K562 (cell line): ENCODE measurements at regions not wholly inside any gene's neighbourhood (a gene's known extent, or its start where the extent isn't known, plus 50 kb on each side); places are given as distances from the start of the nearest gene placed in this dataset.

Experiments
- ATAC-seq: fragments of 200-7000 bp; cut with Tn5 transposase; 3 replicates; pipeline ENCODE4 v1.9.1; 2020; ENCODE audit warnings: moderate library complexity
- BruUV-seq: library from RNA; stranded (reverse); fragments of 400-500 nt; replicated peaks from 2 replicates; lab custom pipeline; 2021; lab: Mats Ljungman, UMichigan
- CTCF ChIA-PET: fragments of 300-600 bp; formaldehyde crosslinking; extraction: SDS; loops from one replicate; lab custom pipeline; 2021; ENCODE audit warnings: low intra/inter-chr PET ratio; lab: Yijun Ruan, JAX
- POLR2A ChIA-PET: fragments of 300-600, 350-650 bp; sonication (Branson Sonifier 250); formaldehyde crosslinking; extraction: SDS; loops from one replicate; lab custom pipeline; 2021; ENCODE audit warnings: antibody characterized with exemption, inconsistent platforms; lab: Yijun Ruan, JAX
- DNase-seq, 4 experiments: peaks; one replicate each; pipeline versions ENCODE4 v3.0.0 to v3.0.0-alpha.2; 2011 to 2018; ENCODE audit warnings: low spot score in 3 of 4, mixed read lengths in 3 of 4; ENCODE audit errors: extremely low read depth in 1 of 4
- FAIRE-seq: peaks from 2 replicates; lab custom pipeline; 2011; peaks lifted over from hg19 to GRCh38; lab: Jason Lieb, UNC
- H2AFZ ChIP-seq: 2 replicates; pipeline ENCODE4 v1.6.0; 2011; ENCODE audit warnings: low read depth, low read length, control low read depth, inconsistent platforms
- H3K27ac ChIP-seq: fragments of 200-600 bp; 3 replicates; pipeline ENCODE4 v1.8.0; 2011; ENCODE audit warnings: low read depth, mild to moderate bottlenecking, control low read depth, inconsistent platforms, low read length, moderate library complexity, mixed read lengths; ENCODE audit errors: extremely low read depth
- H3K27me3 ChIP-seq, 2 experiments: fragments of 300-600 bp in 1 of 2; 2 replicates in 1 of 2; 3 replicates in 1 of 2; pipeline versions ENCODE4 v1.6.0 to v1.8.0; 2011; ENCODE audit warnings: inconsistent platforms in 2 of 2, low read length in 2 of 2, mild to moderate bottlenecking in 1 of 2, mixed read lengths in 1 of 2, moderate library complexity in 1 of 2; ENCODE audit not compliant: control insufficient read depth in 2 of 2, insufficient read depth in 2 of 2
- H3K36me3 ChIP-seq: fragments of 300-600 bp; 3 replicates; pipeline ENCODE4 v1.8.0; 2011; ENCODE audit warnings: mild to moderate bottlenecking, low read length, inconsistent platforms; ENCODE audit not compliant: control insufficient read depth, insufficient read depth
- H3K4me1 ChIP-seq, 2 experiments: fragments of 200-600 bp in 1 of 2; replicated peaks in 1 of 2; 2 replicates in 1 of 2; 3 replicates in 1 of 2; pipeline versions ENCODE4 v1.5.1 to v1.8.0; 2011; ENCODE audit warnings: inconsistent platforms in 2 of 2, low read length in 2 of 2, mild to moderate bottlenecking in 1 of 2, mixed read lengths in 1 of 2, moderate library complexity in 1 of 2; ENCODE audit not compliant: control insufficient read depth in 2 of 2, insufficient read depth in 2 of 2
- H3K4me2 ChIP-seq: 2 replicates; pipeline ENCODE4 v1.6.1; 2011; ENCODE audit warnings: low read length, control low read depth, inconsistent platforms, mixed read lengths; ENCODE audit not compliant: insufficient read depth
- H3K4me3 ChIP-seq: fragments of 200-600 bp; sonication (generic), shearing (Covaris generic); 2 replicates; pipeline ENCODE4 v1.5.1; 2016; ENCODE audit warnings: control low read depth, inconsistent platforms
- H3K79me2 ChIP-seq: fragments of 200-600 bp; 3 replicates; pipeline ENCODE4 v1.8.0; 2011; ENCODE audit warnings: low read length, inconsistent platforms; ENCODE audit not compliant: control insufficient read depth, insufficient read depth
- H3K9ac ChIP-seq, 2 experiments: 2 replicates each; pipeline versions ENCODE4 v1.6.0 to v1.6.1; 2011; ENCODE audit warnings: low read depth in 2 of 2, low read length in 2 of 2, control low read depth in 1 of 2, inconsistent platforms in 1 of 2, mild to moderate bottlenecking in 1 of 2, mixed read lengths in 1 of 2; ENCODE audit not compliant: insufficient read depth in 1 of 2
- H3K9me1 ChIP-seq: one replicate; pipeline ENCODE4 v1.6.0; 2011; ENCODE audit warnings: inconsistent platforms, mild to moderate bottlenecking, low read length, moderate library complexity; ENCODE audit not compliant: control insufficient read depth, insufficient read depth
- H3K9me3 ChIP-seq: replicated peaks from 2 replicates; pipeline ENCODE4 v1.5.1; 2011; ENCODE audit warnings: low read depth, low read length, inconsistent platforms; ENCODE audit not compliant: control insufficient read depth, insufficient read depth
- H4K20me1 ChIP-seq: replicated peaks from 2 replicates; pipeline ENCODE4 v1.6.1; 2011; ENCODE audit warnings: low read length, inconsistent platforms, mixed read lengths; ENCODE audit not compliant: control insufficient read depth, insufficient read depth
- BCOR ChIP-seq: fragments of 450-650 bp; IDR thresholded peaks from 2 replicates; pipeline ENCODE4 v1.6.1; 2016
- ESRRA ChIP-seq: fragments of 450-650 bp; IDR thresholded peaks from 2 replicates; pipeline ENCODE4 v1.6.1; 2014; ENCODE audit warnings: low read depth, mild to moderate bottlenecking, moderate library complexity, borderline replicate concordance
- ESRRB ChIP-seq: fragments of 250-450 bp; sonication (Bioruptor Pico); IDR thresholded peaks from 2 replicates; pipeline ENCODE4 v1.5.0; 2020; ENCODE audit warnings: mild to moderate bottlenecking, moderate library complexity, borderline replicate concordance
- GABPA ChIP-seq: fragments of 200-800 bp; sonication (Bioruptor generic); conservative IDR thresholded peaks from 2 replicates; pipeline ENCODE4 v1.6.1; 2016; ENCODE audit warnings: low read depth, missing genetic modification characterization, missing compliant biosample characterization
- GATAD2A ChIP-seq: fragments of 450-650 bp; IDR thresholded peaks from 2 replicates; pipeline ENCODE4 v1.6.1; 2017
- HNRNPK ChIP-seq: fragments of 200-400 bp; formaldehyde crosslinking; IDR thresholded peaks from one replicate; pipeline ENCODE4 v1.6.1; 2018; ENCODE audit warnings: mild to moderate bottlenecking, low read depth, low read length; ENCODE audit not compliant: poor library complexity, severe bottlenecking
- ILK ChIP-seq: fragments of 450-650 bp; IDR thresholded peaks from 2 replicates; pipeline ENCODE4 v1.6.1; 2016; ENCODE audit warnings: missing genetic modification characterization, low read depth, mild to moderate bottlenecking, missing compliant biosample characterization, moderate library complexity, borderline replicate concordance
- JUNB ChIP-seq: fragments of 450-650 bp; formaldehyde crosslinking; conservative IDR thresholded peaks from 2 replicates; pipeline ENCODE4 v1.4.0; 2020; ENCODE audit warnings: mild to moderate bottlenecking
- MITF ChIP-seq: IDR thresholded peaks from 2 replicates; pipeline ENCODE4 v1.6.1; 2014; ENCODE audit warnings: antibody characterized with exemption
- NCOR1 ChIP-seq: fragments of 450-650 bp; IDR thresholded peaks from 2 replicates; pipeline ENCODE4 v1.6.1; 2016; ENCODE audit warnings: mild to moderate bottlenecking, moderate library complexity
- NFIX ChIP-seq: fragments of 250-450 bp; sonication (Bioruptor Pico); IDR thresholded peaks from 2 replicates; pipeline ENCODE4 v1.4.0; 2020; ENCODE audit warnings: low read depth, mild to moderate bottlenecking, moderate library complexity
- POLR3A ChIP-seq: IDR thresholded peaks from 2 replicates; pipeline ENCODE4 v1.6.1; 2011; ENCODE audit warnings: borderline replicate concordance, mild to moderate bottlenecking, moderate library complexity; ENCODE audit not compliant: insufficient read length, insufficient read depth; ENCODE audit errors: extremely low read depth
- RBBP5 ChIP-seq: fragments of 200-600 bp; sonication (generic); IDR thresholded peaks from 2 replicates; pipeline ENCODE4 v1.6.1; 2012; ENCODE audit warnings: borderline replicate concordance, mild to moderate bottlenecking, low read length, control low read depth, inconsistent platforms; ENCODE audit not compliant: insufficient read depth, poor library complexity, severe bottlenecking
- ZNF143 ChIP-seq: sonication (generic); formaldehyde crosslinking; IDR thresholded peaks from 2 replicates; pipeline ENCODE4 v1.9.0; 2022; ENCODE audit warnings: mild to moderate bottlenecking, missing genetic modification reagents
- ZNF644 ChIP-seq: fragments of 200-800 bp; sonication (Bioruptor generic); IDR thresholded peaks from 2 replicates; pipeline ENCODE4 v1.6.1; 2016; ENCODE audit warnings: low read depth, missing genetic modification characterization, missing compliant biosample characterization
- WGBS: fragments of 100-300 bp; shearing (Covaris generic); methylation state at CpG from one replicate; pipeline ENCODE4 v1.1.6; 2016; ENCODE audit warnings: low coverage, mixed read lengths; ENCODE audit not compliant: insufficient coverage; ENCODE audit errors: missing lambda C conversion rate; 5-methylcytosine and 5-hydroxymethylcytosine counted together
- in situ Hi-C: fragments of 300-500 bp; cut with MboI; formaldehyde crosslinking; loops from 4 replicates; pipeline ENCODE4 v1.15.0; 2018; ENCODE audit warnings: inconsistent platforms, mixed read lengths
- intact Hi-C: fragments of 100-400 bp; cut with micrococcal nuclease; formaldehyde crosslinking; loops from 2 replicates; pipeline ENCODE4 v1.14.2; 2022

DNA sequence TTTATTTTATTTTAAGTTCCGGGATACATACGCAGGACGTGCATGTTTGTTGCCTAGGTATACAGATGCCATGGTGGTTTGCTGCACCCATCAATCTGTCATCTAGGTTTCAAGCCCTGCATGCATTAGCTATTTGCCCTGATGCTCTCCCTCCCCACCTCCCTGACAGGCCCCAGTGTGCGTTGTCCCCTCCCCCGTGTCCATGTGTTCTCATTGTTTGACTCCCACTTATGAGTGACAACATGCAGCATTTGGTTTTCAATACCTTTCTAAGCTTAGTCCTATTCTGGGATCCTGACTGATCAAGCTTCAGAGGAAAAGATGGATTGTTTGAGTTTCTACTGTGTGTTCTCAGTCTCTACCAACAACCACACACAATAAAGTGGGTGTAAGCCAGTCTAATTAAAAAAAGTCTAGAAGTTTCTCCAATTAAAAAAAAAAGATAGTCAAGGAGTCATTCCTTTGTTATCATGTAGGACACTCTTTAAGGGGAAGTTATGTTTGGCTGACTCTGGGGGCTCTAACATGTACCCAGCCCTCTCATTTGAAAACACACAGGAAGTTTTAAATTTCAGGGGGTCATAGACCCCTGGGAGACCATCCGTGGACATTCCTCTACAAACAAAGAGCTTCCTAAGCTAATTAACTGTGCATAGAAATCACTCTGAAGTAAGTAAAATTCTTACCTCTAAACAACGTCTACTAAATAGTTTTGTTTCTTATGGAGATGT is 66.3 kb upstream of the ADAMTS18 start:
- H3K36me3 ChIP-seq: no peaks in the 10 kb centered on the region
- H3K4me2 ChIP-seq: no peak overlapping the region
- no peak overlapping the region for H2AFZ ChIP-seq
- TF ChIP-seq NCOR1 (no peak), ESRRA (no peak), ILK (no peak), MITF (no peak), JUNB (CRISPR knock-in tag) (no peak), RBBP5 (no peak), HNRNPK (no peak), NFIX (CRISPR knock-in tag) (no peak), ZNF143 (CRISPR knock-in tag) (no peak), BCOR (no peak), GATAD2A (no peak), POLR3A (no peak), ESRRB (no peak), ZNF644 (tag) (no peak), GABPA (no peak)
- no peak for ATAC-seq
- H3K4me3 ChIP-seq: no peak overlapping the region
- H3K27me3 ChIP-seq: no peaks in the 10 kb centered on the region
- in situ Hi-C loops: no loop called here
- intact Hi-C loops: no loop called here
- no peaks in the 10 kb centered on the region for H4K20me1 ChIP-seq
- no peaks in the 10 kb centered on the region for H3K79me2 ChIP-seq
- no peak overlapping the region for H3K9ac ChIP-seq
- H3K4me1 ChIP-seq: no peaks in the 10 kb centered on the region
- no peaks in the 10 kb centered on the region for H3K9me1 ChIP-seq
- under 1% methylated on average over 7 of the region's 7 CpGs for WGBS
- no peak for DNase-seq
- no peaks in the 10 kb centered on the region for H3K9me3 ChIP-seq
- no peak overlapping the region for H3K27ac ChIP-seq
- no TSS peak for BruUV-seq
- no peak for FAIRE-seq
- ChIA-PET POLR2A (no interaction called here), CTCF (no interaction called here)
